Fibroblast of the aortic adventitia (primary cell): ENCODE measurements at regions not wholly inside any gene's neighbourhood (a gene's known extent, or its start where the extent isn't known, plus 50 kb on each side); places are given as distances from the start of the nearest gene placed in this dataset.

Experiments used
- DNase-seq: peaks from one replicate; pipeline ENCODE4 v3.0.0-alpha.2; 2010; ENCODE audit warnings: low read depth
- H3K4me3 ChIP-seq: 2 replicates; pipeline ENCODE4 v1.5.1; 2011; ENCODE audit warnings: low read depth, mild to moderate bottlenecking, control low read depth, low read length, moderate library complexity
- CTCF ChIP-seq: IDR thresholded peaks from 2 replicates; pipeline ENCODE4 v1.5.1; 2011; ENCODE audit warnings: mild to moderate bottlenecking, low read length, control low read depth, inconsistent platforms; ENCODE audit not compliant: insufficient read depth

GRCh38 chr6:7673063-7673536 is 52.8 kb upstream of the BMP6 start:
- H3K4me3 ChIP-seq, result no peak overlapping the region
- DNase-seq, result peak; percentile 69
- no peak for TF ChIP-seq CTCF

DNA sequence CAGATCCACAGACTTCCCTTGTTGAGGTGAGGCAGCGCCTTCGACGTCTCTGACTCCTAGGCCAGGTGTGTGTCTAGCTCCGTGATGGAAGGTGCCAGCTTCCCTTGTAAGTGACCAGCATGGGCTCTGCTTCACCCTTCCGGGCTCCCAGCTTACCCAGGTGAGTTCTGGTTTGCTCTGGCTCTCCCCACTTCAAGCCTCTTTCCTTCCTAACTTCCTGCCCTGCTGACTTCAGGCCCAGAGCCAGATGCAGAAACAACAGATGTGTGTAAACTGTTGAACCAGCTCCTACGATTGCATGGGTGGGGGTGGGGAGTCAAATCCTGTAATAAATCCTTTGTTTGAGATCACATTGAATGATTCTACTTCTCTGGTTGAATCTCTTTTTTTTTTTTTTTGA is 51.6 kb upstream of the BMP6 start:
- no peak for DNase-seq
- no peak for TF ChIP-seq CTCF
- H3K4me3 ChIP-seq, result no peak overlapping the region

- TF ChIP-seq CTCF, result no peak
- no peak for DNase-seq
- H3K4me3 ChIP-seq, result no peak overlapping the region
Measured at GRCh38 chr6:7675353-7675945, 50.5 kb upstream of the BMP6 start.
